CD8-positive, alpha-beta memory T cell (primary cell): ENCODE measurements at regions not wholly inside any gene's neighbourhood (a gene's known extent, or its start where the extent isn't known, plus 50 kb on each side); places are given as distances from the start of the nearest gene placed in this dataset.

Experiments used
- CTCF ChIA-PET: fragments of 350-600 bp; sonication (Branson Sonifier 250); formaldehyde crosslinking; loops from one replicate; lab custom pipeline; 2021; ENCODE audit warnings: antibody characterized with exemption; lab: Charles Lee
- POLR2A ChIA-PET: fragments of 350-600 bp; sonication (Branson Sonifier 250); formaldehyde crosslinking; loops from one replicate; lab custom pipeline; 2021; ENCODE audit warnings: antibody characterized with exemption; lab: Charles Lee
- DNase-seq, 5 donors: peaks; one replicate each; pipeline versions ENCODE4 v3.0.0 to v3.0.0-alpha.2; 2020 to 2022; ENCODE audit warnings: mixed read lengths in 1 of 5
- H3K27ac ChIP-seq: one replicate; pipeline ENCODE4 v1.7.0; 2013; ENCODE audit warnings: low read depth, mild to moderate bottlenecking, low read length, moderate library complexity
- H3K27me3 ChIP-seq: 2 replicates; pipeline ENCODE4 v1.7.0; 2013; ENCODE audit warnings: low read length, mild to moderate bottlenecking; ENCODE audit not compliant: insufficient read depth, poor library complexity, severe bottlenecking
- H3K36me3 ChIP-seq: 2 replicates; pipeline ENCODE4 v1.7.0; 2013; ENCODE audit warnings: mild to moderate bottlenecking, low read length, moderate library complexity; ENCODE audit not compliant: insufficient read depth
- H3K4me1 ChIP-seq: 2 replicates; pipeline ENCODE4 v1.7.0; 2013; ENCODE audit warnings: mild to moderate bottlenecking, low read length, moderate library complexity; ENCODE audit not compliant: insufficient read depth
- H3K4me3 ChIP-seq: 2 replicates; pipeline ENCODE4 v1.7.0; 2013; ENCODE audit warnings: mild to moderate bottlenecking, low read length
- H3K9me3 ChIP-seq: 2 replicates; pipeline ENCODE4 v1.7.0; 2013; ENCODE audit warnings: mild to moderate bottlenecking, low read length
- H3K27ac Mint-ChIP-seq, 8 donors: one replicate each; pipeline ENCODE4 v1.8.0; 2020 to 2021; ENCODE audit warnings: mixed read lengths in 8 of 8, mild to moderate bottlenecking in 6 of 8, inconsistent platforms in 3 of 8, moderate library complexity in 3 of 8
- H3K27me3 Mint-ChIP-seq, 2 donors: one replicate each; pipeline ENCODE4 v1.8.0; 2020 to 2021; ENCODE audit warnings: mixed read lengths in 2 of 2, mild to moderate bottlenecking in 1 of 2, moderate library complexity in 1 of 2
- H3K36me3 Mint-ChIP-seq, 3 donors: one replicate each; pipeline ENCODE4 v1.8.0; 2020 to 2021; ENCODE audit warnings: mixed read lengths in 3 of 3, inconsistent platforms in 1 of 3, mild to moderate bottlenecking in 1 of 3
- H3K4me1 Mint-ChIP-seq, 3 donors: one replicate each; pipeline ENCODE4 v1.8.0; 2020 to 2021; ENCODE audit warnings: mixed read lengths in 3 of 3, inconsistent platforms in 1 of 3, mild to moderate bottlenecking in 1 of 3
- H3K4me3 Mint-ChIP-seq, 7 donors: one replicate each; pipeline ENCODE4 v1.8.0; 2020 to 2021; ENCODE audit warnings: mixed read lengths in 7 of 7, mild to moderate bottlenecking in 6 of 7, moderate library complexity in 4 of 7, inconsistent platforms in 2 of 7
- H3K9me3 Mint-ChIP-seq, 5 donors: one replicate each; pipeline ENCODE4 v1.8.0; 2020 to 2022; ENCODE audit warnings: mixed read lengths in 5 of 5, mild to moderate bottlenecking in 3 of 5, moderate library complexity in 2 of 5, inconsistent platforms in 1 of 5

DNA sequence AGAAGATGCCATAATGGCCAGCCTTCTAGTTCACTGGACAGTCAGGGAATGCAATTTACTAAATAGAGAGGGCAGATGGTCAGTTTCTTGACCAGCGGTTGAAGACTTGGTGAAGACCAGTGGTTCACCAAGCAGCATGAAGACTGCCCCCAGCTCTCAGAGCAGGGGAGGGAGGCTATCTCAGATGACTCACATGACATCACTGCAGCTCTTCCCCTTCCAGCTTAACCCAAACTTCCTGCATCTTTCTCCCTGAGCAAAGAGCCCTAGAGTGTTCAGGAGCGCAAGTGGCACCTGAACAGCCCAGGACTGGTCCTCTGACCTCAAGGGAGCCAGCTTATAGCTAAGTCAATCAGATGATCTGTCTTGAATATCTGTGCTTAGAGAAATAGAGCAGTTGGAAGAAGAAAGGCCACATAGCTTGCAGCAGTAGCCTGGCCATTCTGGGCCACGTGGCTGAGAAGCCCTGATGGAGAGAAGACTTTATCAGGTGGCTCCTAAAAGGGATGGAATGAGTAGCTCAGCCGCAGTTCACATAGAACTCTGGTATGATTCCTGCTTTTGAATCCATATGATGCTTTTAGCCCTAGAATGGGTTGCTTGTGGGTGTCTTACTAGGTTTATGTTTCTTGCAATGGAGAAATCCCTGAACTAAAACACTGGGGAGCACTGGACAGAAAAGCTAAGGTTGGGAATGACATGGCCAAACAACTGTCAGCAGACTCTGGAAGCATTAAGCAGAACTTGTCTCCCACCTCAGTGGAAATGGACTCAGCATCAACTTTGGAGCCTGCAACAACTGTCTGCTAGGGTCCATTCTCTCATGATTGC, 392.1 kb upstream of the CCL2 start:
- no peaks in the 10 kb centered on the region for H3K4me1 Mint-ChIP-seq
- ChIA-PET CTCF (no interaction called here), POLR2A (no interaction called here)
- H3K36me3 ChIP-seq: no peaks in the 10 kb centered on the region
- H3K36me3 Mint-ChIP-seq: no peaks in the 10 kb centered on the region
- no peaks in the 10 kb centered on the region for H3K4me1 ChIP-seq
- H3K27me3 Mint-ChIP-seq: peaks cover 4 to 33% of the 10 kb centered on the region in 2 donors
- DNase-seq: no peak
- H3K4me3 Mint-ChIP-seq: no peak overlapping the region
- no peak overlapping the region for H3K27ac Mint-ChIP-seq
- H3K9me3 ChIP-seq: no peaks in the 10 kb centered on the region
- H3K27me3 ChIP-seq: no peaks in the 10 kb centered on the region
- H3K27ac ChIP-seq: no peak overlapping the region
- H3K4me3 ChIP-seq: no peak overlapping the region
- H3K9me3 Mint-ChIP-seq: no peaks in the 10 kb centered on the region

DNA sequence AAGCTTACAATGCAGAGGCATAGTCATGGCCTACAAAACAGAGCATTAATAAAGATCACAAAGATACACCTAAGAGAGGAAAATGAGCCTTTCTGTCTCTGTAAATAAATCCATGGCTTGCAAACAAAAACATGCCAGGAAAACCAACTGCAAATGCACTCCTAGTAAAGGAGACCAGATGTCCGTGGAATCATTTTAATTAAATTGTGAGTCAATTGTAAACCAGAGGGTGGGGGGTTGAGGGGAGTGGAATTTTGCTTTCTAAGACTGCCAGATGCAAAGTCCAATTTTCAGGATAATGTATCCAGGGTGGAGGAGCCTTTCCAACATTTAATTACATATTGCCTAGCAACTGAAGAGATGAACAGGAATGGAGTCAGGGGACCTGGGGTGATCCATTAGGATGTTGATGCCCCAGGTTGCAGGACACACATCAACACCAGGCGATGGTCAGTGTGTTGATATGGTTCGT, 390.3 kb upstream of the CCL2 start:
- Mint-ChIP-seq H3K27ac (no peak overlapping the region), H3K27me3 (peaks cover 4 to 33% of the 10 kb centered on the region in 2 donors), H3K4me3 (no peak overlapping the region), H3K36me3 (no peaks in the 10 kb centered on the region), H3K4me1 (no peaks in the 10 kb centered on the region), H3K9me3 (no peaks in the 10 kb centered on the region)
- no peak overlapping the region for H3K27ac ChIP-seq
- no peaks in the 10 kb centered on the region for H3K36me3 ChIP-seq
- no peaks in the 10 kb centered on the region for H3K9me3 ChIP-seq
- no peaks in the 10 kb centered on the region for H3K27me3 ChIP-seq
- no peak overlapping the region for H3K4me3 ChIP-seq
- ChIA-PET CTCF (no interaction called here), POLR2A (no interaction called here)
- H3K4me1 ChIP-seq: no peaks in the 10 kb centered on the region
- DNase-seq: no peak

DNA sequence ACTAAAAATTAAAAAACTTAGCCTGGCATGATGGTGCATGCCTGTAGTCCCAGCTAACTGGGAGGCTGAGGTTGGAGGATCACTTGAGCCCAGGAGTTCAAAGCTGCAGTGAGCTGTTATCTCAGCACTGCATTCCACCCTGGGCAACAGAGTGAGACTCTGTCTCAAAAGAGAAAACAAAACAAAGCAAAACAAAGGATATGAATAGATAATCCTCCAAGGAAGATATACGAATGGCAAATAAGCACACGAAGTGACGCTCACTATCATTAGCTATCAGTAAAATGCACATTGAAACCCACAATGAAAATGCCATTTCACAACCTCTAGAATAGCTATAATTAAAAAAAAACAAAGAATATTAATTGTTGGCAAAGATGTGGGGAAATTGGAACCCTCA, 386.2 kb upstream of the CCL2 start:
- Histone ChIP-seq H3K27me3 (no peaks in the 10 kb centered on the region), H3K9me3 (no peaks in the 10 kb centered on the region), H3K27ac (no peak overlapping the region), H3K4me1 (no peaks in the 10 kb centered on the region), H3K4me3 (no peak overlapping the region), H3K36me3 (no peaks in the 10 kb centered on the region)
- H3K4me3 Mint-ChIP-seq: no peak overlapping the region
- no peaks in the 10 kb centered on the region for H3K36me3 Mint-ChIP-seq
- peaks cover 11 to 44% of the 10 kb centered on the region in 2 donors for H3K27me3 Mint-ChIP-seq
- no peak for DNase-seq
- CTCF ChIA-PET: no interaction called here
- H3K27ac Mint-ChIP-seq: no peak overlapping the region
- POLR2A ChIA-PET: no interaction called here
- no peaks in the 10 kb centered on the region for H3K9me3 Mint-ChIP-seq
- no peaks in the 10 kb centered on the region for H3K4me1 Mint-ChIP-seq

DNA sequence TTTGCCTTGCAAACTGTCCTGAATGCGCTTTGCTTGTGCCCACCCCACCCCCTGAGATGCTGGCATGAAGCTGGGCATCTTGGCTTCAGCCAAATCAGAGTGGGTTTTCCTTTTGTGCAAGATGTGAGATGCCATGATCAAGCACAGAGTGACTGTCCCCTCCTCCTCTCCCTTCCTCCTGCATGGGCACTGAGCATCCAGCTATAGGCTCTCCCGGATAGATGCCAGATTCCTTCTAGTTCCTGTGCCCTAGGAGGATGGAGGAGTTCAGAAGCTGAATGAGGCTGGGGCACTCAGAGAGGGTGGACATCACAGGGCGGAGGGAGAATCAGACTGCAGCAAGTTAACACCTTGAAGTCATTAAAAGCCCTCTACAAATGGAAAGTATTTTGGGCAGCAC, 384.1 kb upstream of the CCL2 start:
- no peaks in the 10 kb centered on the region for H3K36me3 Mint-ChIP-seq
- H3K9me3 Mint-ChIP-seq: no peaks in the 10 kb centered on the region
- H3K27ac Mint-ChIP-seq: no peak overlapping the region
- no peaks in the 10 kb centered on the region for H3K4me1 ChIP-seq
- no peaks in the 10 kb centered on the region for H3K9me3 ChIP-seq
- H3K27ac ChIP-seq: peak overlapping the region; percentile 48
- CTCF ChIA-PET: no interaction called here
- no peak overlapping the region for H3K4me3 Mint-ChIP-seq
- H3K4me1 Mint-ChIP-seq: no peaks in the 10 kb centered on the region
- peaks cover 13 to 41% of the 10 kb centered on the region in 2 donors for H3K27me3 Mint-ChIP-seq
- POLR2A ChIA-PET: no interaction called here
- H3K4me3 ChIP-seq: no peak overlapping the region
- H3K27me3 ChIP-seq: no peaks in the 10 kb centered on the region
- no peaks in the 10 kb centered on the region for H3K36me3 ChIP-seq
- no peak for DNase-seq

DNA sequence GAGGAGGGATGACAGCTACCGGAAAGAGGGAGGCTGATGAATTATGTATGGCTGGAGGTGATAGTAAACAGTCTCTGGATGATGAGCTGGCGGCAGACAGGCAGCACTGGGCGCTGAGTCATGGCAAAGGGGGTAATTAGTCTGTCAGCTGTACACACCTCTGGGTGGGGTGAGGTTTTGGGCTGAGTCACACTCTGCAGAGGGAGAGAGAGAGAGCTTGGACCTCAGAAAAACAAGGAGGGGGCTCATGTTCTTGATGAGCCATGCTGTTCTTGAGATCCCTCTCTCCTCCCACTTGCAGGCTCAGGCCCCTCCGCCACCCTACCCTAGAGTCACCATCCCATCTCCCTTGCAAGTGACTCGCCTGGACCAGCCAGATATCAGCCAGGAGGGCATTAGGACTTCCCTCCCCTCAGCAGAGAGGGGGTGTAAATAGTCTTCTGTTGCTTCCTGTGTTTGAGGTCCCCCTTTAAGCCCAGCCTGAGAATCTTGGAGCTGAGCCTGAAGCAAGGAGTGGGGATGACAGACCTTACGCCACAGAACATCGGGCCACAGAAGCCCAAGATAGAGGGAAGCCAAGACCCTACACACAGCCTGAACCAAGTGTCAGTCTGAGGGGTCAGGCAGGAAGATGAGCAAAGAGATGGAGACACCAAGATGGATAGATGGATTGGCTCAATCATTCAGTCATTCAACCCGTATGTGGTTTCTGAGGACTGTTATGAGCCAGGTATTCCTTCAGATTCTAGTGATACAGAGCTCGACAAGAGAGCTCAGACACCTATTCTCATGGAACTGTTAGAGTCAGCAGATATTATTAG, 383.2 kb upstream of the CCL2 start:
- Histone ChIP-seq H3K4me3 (no peak overlapping the region), H3K36me3 (no peaks in the 10 kb centered on the region), H3K4me1 (no peaks in the 10 kb centered on the region), H3K9me3 (no peaks in the 10 kb centered on the region), H3K27ac (peak overlapping the region; percentile 66), H3K27me3 (no peaks in the 10 kb centered on the region)
- H3K27me3 Mint-ChIP-seq: peaks cover 13 to 50% of the 10 kb centered on the region in 2 donors
- H3K36me3 Mint-ChIP-seq: no peaks in the 10 kb centered on the region
- ChIA-PET POLR2A (no interaction called here), CTCF (no interaction called here)
- no peak for DNase-seq
- H3K9me3 Mint-ChIP-seq: peaks cover 0 to 1% (median 0%) of the 10 kb centered on the region in 5 donors
- H3K4me1 Mint-ChIP-seq: no peaks in the 10 kb centered on the region
- no peak overlapping the region for H3K27ac Mint-ChIP-seq
- no peak overlapping the region for H3K4me3 Mint-ChIP-seq

DNA sequence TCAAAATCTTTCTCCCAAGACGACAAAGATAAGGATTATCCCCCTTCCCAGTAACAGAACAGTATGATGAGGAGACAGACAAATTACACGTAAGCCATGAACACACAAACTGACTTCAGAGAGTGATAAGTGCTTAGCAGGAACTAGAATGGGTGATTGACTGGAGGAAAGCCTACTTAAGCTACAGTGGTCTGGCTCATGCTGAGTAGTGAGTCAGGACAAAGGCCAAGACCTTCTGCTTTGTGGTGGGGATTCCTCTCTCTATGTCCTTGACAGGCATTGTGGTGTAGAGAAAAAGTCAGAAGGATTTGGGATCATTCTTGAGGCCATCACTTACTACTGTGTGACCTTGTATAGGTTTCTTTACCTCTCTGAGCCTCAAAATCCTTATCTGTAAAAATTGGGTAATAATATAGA, 381.9 kb upstream of the CCL2 start:
- H3K4me1 ChIP-seq: no peaks in the 10 kb centered on the region
- H3K27ac Mint-ChIP-seq: no peak overlapping the region
- H3K27ac ChIP-seq: peak overlapping the region; percentile 66
- H3K9me3 Mint-ChIP-seq: peaks cover 0 to 2% (median 0%) of the 10 kb centered on the region in 5 donors
- H3K9me3 ChIP-seq: no peaks in the 10 kb centered on the region
- H3K27me3 Mint-ChIP-seq: peaks cover 13 to 51% of the 10 kb centered on the region in 2 donors
- POLR2A ChIA-PET: no interaction called here
- H3K4me1 Mint-ChIP-seq: no peaks in the 10 kb centered on the region
- no peaks in the 10 kb centered on the region for H3K36me3 Mint-ChIP-seq
- no peaks in the 10 kb centered on the region for H3K27me3 ChIP-seq
- H3K4me3 ChIP-seq: no peak overlapping the region
- CTCF ChIA-PET: no interaction called here
- no peak for DNase-seq
- H3K4me3 Mint-ChIP-seq: no peak overlapping the region
- no peaks in the 10 kb centered on the region for H3K36me3 ChIP-seq

DNA sequence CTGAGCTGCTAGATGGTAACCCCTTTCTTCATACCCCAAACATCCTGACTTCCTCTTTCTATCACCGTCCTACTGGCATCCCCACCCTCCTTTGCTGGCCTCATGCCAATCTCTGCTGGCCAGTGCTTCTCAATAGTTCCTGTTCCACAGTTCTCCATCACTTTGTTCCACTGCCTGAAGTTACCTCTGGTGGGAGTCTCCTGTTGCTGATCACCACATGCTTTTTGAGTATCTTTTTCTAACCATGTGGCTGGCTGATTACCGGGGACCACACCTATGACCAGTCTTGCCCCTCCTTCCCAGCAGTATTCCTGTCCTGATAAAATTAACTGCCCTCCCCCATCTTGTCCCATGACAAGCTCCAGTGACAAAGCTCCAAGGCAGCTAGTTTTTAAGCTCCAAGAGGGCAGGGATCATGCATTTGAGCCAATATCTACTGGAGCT, 380.4 kb upstream of the CCL2 start:
- peaks cover 15 to 59% of the 10 kb centered on the region in 2 donors for H3K27me3 Mint-ChIP-seq
- CTCF ChIA-PET: no interaction called here

DNA sequence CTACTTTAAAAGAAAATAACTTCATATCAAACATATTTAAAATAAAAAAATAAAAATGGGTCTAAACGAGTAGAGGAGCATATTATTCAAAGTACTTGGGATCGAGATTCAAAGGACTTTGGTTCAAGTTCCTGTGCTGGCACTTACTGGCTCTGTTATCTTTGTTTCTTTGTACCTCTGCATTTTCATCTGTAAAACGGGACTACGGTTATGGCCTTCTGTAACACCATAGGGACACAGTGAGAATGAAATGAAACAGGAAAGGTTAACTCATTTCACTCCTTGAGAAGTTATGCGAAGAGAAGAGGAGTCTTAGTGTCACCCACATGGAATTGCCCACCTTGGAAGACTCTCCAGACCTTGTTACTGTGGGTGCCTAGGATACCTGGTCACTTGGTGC, 379.1 kb upstream of the CCL2 start:
- ChIA-PET POLR2A (no interaction called here), CTCF (no interaction called here)
- DNase-seq: no peak
- Mint-ChIP-seq H3K9me3 (peaks cover 0 to 5% (median 0%) of the 10 kb centered on the region in 5 donors), H3K36me3 (no peaks in the 10 kb centered on the region), H3K4me3 (no peak overlapping the region), H3K4me1 (no peaks in the 10 kb centered on the region), H3K27ac (no peak overlapping the region), H3K27me3 (peaks cover 12 to 51% of the 10 kb centered on the region in 2 donors)
- no peaks in the 10 kb centered on the region for H3K9me3 ChIP-seq
- no peaks in the 10 kb centered on the region for H3K27me3 ChIP-seq
- H3K27ac ChIP-seq: no peak overlapping the region
- no peaks in the 10 kb centered on the region for H3K4me1 ChIP-seq
- no peak overlapping the region for H3K4me3 ChIP-seq
- H3K36me3 ChIP-seq: no peaks in the 10 kb centered on the region

More for the DNA sequence above, 380.4 kb upstream of the CCL2 start:
- Histone ChIP-seq H3K4me1 (no peaks in the 10 kb centered on the region), H3K27ac (peak overlapping the region; percentile 66), H3K4me3 (no peak overlapping the region), H3K36me3 (no peaks in the 10 kb centered on the region), H3K27me3 (no peaks in the 10 kb centered on the region), H3K9me3 (no peaks in the 10 kb centered on the region)
- no peaks in the 10 kb centered on the region for H3K36me3 Mint-ChIP-seq
- no peak overlapping the region for H3K4me3 Mint-ChIP-seq
- no peak overlapping the region for H3K27ac Mint-ChIP-seq
- DNase-seq: no peak
- H3K4me1 Mint-ChIP-seq: no peaks in the 10 kb centered on the region
- H3K9me3 Mint-ChIP-seq: peaks cover 0 to 3% (median 0%) of the 10 kb centered on the region in 5 donors
- POLR2A ChIA-PET: no interaction called here
